GM12875 (cell line): ENCODE measurements at regions not wholly inside any gene's neighbourhood (a gene's known extent, or its start where the extent isn't known, plus 50 kb on each side); places are given as distances from the start of the nearest gene placed in this dataset.

ENCODE experiments used
- H3K4me3 ChIP-seq: one replicate; pipeline ENCODE4 v1.5.1; 2011; ENCODE audit warnings: low read depth, low read length, control low read depth
- TF ChIP-seq, protein P1 (sequence below): IDR thresholded peaks from 2 replicates; pipeline ENCODE4 v1.5.1; 2011; ENCODE audit warnings: low read depth, mild to moderate bottlenecking, control low read depth, inconsistent platforms, low read length, moderate library complexity, borderline replicate concordance; ENCODE audit not compliant: insufficient read depth

- TF ChIP-seq, protein P1, sequence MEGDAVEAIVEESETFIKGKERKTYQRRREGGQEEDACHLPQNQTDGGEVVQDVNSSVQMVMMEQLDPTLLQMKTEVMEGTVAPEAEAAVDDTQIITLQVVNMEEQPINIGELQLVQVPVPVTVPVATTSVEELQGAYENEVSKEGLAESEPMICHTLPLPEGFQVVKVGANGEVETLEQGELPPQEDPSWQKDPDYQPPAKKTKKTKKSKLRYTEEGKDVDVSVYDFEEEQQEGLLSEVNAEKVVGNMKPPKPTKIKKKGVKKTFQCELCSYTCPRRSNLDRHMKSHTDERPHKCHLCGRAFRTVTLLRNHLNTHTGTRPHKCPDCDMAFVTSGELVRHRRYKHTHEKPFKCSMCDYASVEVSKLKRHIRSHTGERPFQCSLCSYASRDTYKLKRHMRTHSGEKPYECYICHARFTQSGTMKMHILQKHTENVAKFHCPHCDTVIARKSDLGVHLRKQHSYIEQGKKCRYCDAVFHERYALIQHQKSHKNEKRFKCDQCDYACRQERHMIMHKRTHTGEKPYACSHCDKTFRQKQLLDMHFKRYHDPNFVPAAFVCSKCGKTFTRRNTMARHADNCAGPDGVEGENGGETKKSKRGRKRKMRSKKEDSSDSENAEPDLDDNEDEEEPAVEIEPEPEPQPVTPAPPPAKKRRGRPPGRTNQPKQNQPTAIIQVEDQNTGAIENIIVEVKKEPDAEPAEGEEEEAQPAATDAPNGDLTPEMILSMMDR = no peak
- H3K4me3 ChIP-seq = no peak overlapping the region
Observed at GRCh38 chr2:64865831-64866345, 123.3 kb upstream of the SLC1A4 start.

- no peak overlapping the region for H3K4me3 ChIP-seq
- TF ChIP-seq, protein P1 = no peak
Observed at GRCh38 chr2:64866797-64867196, 122.4 kb upstream of the SLC1A4 start.

DNA sequence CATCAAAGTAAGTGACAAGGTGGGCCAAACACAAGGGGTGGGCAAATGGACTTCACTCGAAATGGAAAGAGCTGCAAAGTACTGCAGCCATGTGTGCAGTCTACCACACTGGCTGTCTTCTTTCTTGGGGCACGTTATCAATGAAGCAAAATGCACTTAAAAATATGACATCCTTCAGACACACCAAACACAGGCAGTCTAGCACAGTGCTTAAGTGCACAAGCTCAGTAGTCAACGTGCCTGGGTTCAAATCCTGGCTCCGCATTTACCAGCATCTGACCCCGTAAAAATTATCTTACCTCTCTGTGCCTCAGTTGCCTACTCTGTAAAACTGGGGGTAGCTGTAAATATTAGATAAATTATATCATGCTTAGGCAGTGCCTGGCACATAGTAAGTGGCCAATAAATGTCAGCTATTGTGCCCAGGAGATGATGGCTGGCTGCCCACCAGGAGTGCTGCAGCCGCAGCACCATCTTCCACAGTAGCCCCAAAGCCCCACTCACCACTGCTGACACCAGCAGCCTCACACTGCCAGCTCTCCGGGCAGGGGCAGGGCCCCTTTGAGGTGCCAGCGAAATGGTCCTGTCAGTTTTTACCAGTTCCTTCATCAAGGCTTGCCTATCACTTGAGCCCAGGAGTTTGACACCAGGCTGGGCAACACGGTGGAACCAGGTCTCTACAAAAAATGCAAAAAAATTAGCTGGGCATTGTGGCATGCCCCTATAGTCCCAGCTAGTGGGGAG is 121.8 kb upstream of the SLC1A4 start:
- TF ChIP-seq, protein P1 = no peak
- H3K4me3 ChIP-seq = no peak overlapping the region

DNA sequence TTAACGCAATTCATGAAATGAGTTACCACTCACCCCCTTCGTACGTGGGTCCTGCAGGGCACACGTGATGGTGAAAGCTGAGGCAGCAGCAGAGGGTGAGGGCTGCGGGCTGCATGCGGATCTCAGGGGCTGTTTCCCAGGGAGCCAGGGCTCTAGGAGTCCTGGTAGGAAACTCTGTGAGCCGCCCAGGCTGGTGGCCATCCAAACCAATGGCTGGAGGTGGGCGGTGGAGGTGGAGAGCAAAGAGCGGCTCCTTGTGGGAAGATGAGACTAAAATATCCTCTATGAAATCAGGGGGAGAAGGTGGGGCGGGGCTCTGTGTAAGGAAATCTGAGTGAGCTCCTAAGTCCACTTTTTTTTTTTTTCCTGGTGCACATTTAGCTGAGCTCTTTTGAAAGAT is 120.1 kb upstream of the SLC1A4 start:
- TF ChIP-seq, protein P1 = no peak
- no peak overlapping the region for H3K4me3 ChIP-seq

- no peak overlapping the region for H3K4me3 ChIP-seq
- TF ChIP-seq, protein P1 = peak; percentile 97
Observed at GRCh38 chr2:64873472-64873924, 115.7 kb upstream of the SLC1A4 start.

GRCh38 chr2:64874593-64874992 is 114.6 kb upstream of the SLC1A4 start:
- no peak overlapping the region for H3K4me3 ChIP-seq
- TF ChIP-seq, protein P1 = no peak

- no peak overlapping the region for H3K4me3 ChIP-seq
- TF ChIP-seq, protein P1 = no peak
Observed at GRCh38 chr2:64875368-64875767, 113.8 kb upstream of the SLC1A4 start.
